ENCODE measurements at regions not wholly inside any gene's neighbourhood (a gene's known extent, or its start where the extent isn't known, plus 50 kb on each side); places are given as distances from the start of the nearest gene placed in this dataset.

GRCh38 chr6:90646940-90647339 lies 60.1 kb upstream of the MAP3K7 start:
- Histone ChIP-seq H3K27ac (ENCODE audit: low read length) (no peak overlapping the region), H3K36me3 (ENCODE audit: control insufficient read depth, insufficient read depth, low read length) (no peaks in the 10 kb centered on the region), H3K4me1 (ENCODE audit: control insufficient read depth, insufficient read depth, low read length) (no peaks in the 10 kb centered on the region), H3K9me3 (ENCODE audit: control insufficient read depth, low read depth, low read length) (no peaks in the 10 kb centered on the region), H3K27me3 (ENCODE audit: control insufficient read depth, insufficient read depth, low read length) (no peaks in the 10 kb centered on the region), H3K4me3 (ENCODE audit: low read length) (no peak overlapping the region)
- DNase-seq, result no peak
- WGBS (ENCODE audit: insufficient coverage, low lambda C conversion rate), result no CpG with 5 or more reads among the region's 1 CpG

GRCh38 chr6:90645634-90646033 lies 58.8 kb upstream of the MAP3K7 start:
- Histone ChIP-seq H3K27me3 (ENCODE audit: control insufficient read depth, insufficient read depth, low read length) (no peaks in the 10 kb centered on the region), H3K9me3 (ENCODE audit: control insufficient read depth, low read depth, low read length) (no peaks in the 10 kb centered on the region), H3K4me1 (ENCODE audit: control insufficient read depth, insufficient read depth, low read length) (no peaks in the 10 kb centered on the region), H3K36me3 (ENCODE audit: control insufficient read depth, insufficient read depth, low read length) (no peaks in the 10 kb centered on the region), H3K27ac (ENCODE audit: low read length) (no peak overlapping the region), H3K4me3 (ENCODE audit: low read length) (no peak overlapping the region)
- DNase-seq, result no peak
- WGBS (ENCODE audit: insufficient coverage, low lambda C conversion rate), result 60% methylated on average over 2 of the region's 4 CpGs

- Histone ChIP-seq H3K4me3 (ENCODE audit: low read length) (no peak overlapping the region), H3K9me3 (ENCODE audit: control insufficient read depth, low read depth, low read length) (no peaks in the 10 kb centered on the region), H3K36me3 (ENCODE audit: control insufficient read depth, insufficient read depth, low read length) (no peaks in the 10 kb centered on the region), H3K4me1 (ENCODE audit: control insufficient read depth, insufficient read depth, low read length) (no peaks in the 10 kb centered on the region), H3K27ac (ENCODE audit: low read length) (no peak overlapping the region), H3K27me3 (ENCODE audit: control insufficient read depth, insufficient read depth, low read length) (no peaks in the 10 kb centered on the region)
- WGBS (ENCODE audit: insufficient coverage, low lambda C conversion rate), result no CpG with 5 or more reads among the region's 2 CpGs
- no peak for DNase-seq
Observed at GRCh38 chr6:90644492-90644891, 57.6 kb upstream of the MAP3K7 start.

GRCh38 chr6:90643381-90643780 lies 56.5 kb upstream of the MAP3K7 start:
- no peaks in the 10 kb centered on the region for H3K9me3 ChIP-seq (ENCODE audit: control insufficient read depth, low read depth, low read length)
- no peak for DNase-seq
- whole genome bisulfite sequencing (ENCODE audit: insufficient coverage, low lambda C conversion rate), result 39% methylated on average over 2 of the region's 3 CpGs
- H3K36me3 ChIP-seq (ENCODE audit: control insufficient read depth, insufficient read depth, low read length), result no peaks in the 10 kb centered on the region
- H3K27ac ChIP-seq (ENCODE audit: low read length), result no peak overlapping the region
- no peaks in the 10 kb centered on the region for H3K4me1 ChIP-seq (ENCODE audit: control insufficient read depth, insufficient read depth, low read length)
- no peaks in the 10 kb centered on the region for H3K27me3 ChIP-seq (ENCODE audit: control insufficient read depth, insufficient read depth, low read length)
- H3K4me3 ChIP-seq (ENCODE audit: low read length), result no peak overlapping the region

GRCh38 chr6:90637320-90637719 lies 50.4 kb upstream of the MAP3K7 start:
- no peaks in the 10 kb centered on the region for H3K4me1 ChIP-seq (ENCODE audit: control insufficient read depth, insufficient read depth, low read length)
- no peak overlapping the region for H3K4me3 ChIP-seq (ENCODE audit: low read length)
- DNase-seq, result no peak
- no peak overlapping the region for H3K27ac ChIP-seq (ENCODE audit: low read length)
- peaks cover 3% of the 10 kb centered on the region for H3K9me3 ChIP-seq (ENCODE audit: control insufficient read depth, low read depth, low read length)
- no CpG with 5 or more reads among the region's 2 CpGs for WGBS (ENCODE audit: insufficient coverage, low lambda C conversion rate)
- no peaks in the 10 kb centered on the region for H3K36me3 ChIP-seq (ENCODE audit: control insufficient read depth, insufficient read depth, low read length)
- no peaks in the 10 kb centered on the region for H3K27me3 ChIP-seq (ENCODE audit: control insufficient read depth, insufficient read depth, low read length)

All from large intestine (tissue), 3 donors.